Uterus (tissue), 3 donors: ENCODE measurements at regions not wholly inside any gene's neighbourhood (a gene's known extent, or its start where the extent isn't known, plus 50 kb on each side); places are given as distances from the start of the nearest gene placed in this dataset.

Experiments
- DNase-seq, 2 donors: peaks; one replicate each; pipeline ENCODE4 v3.0.0-alpha.2; 2019 to 2020
- H3K27ac ChIP-seq, 2 donors: fragments of 200-600 bp; sonication (generic); 1 replicate in 1 of 2; 2 replicates in 1 of 2; pipeline ENCODE4 v1.5.1; 2016 to 2018
- H3K27me3 ChIP-seq, 2 donors: fragments of 200-600 bp; sonication (generic); one replicate each; pipeline ENCODE4 v1.5.1; 2018 to 2019; ENCODE audit warnings: control low read depth in 1 of 2
- H3K36me3 ChIP-seq, 2 donors: fragments of 200-600 bp; sonication (generic); one replicate each; pipeline ENCODE4 v1.5.1; 2019; ENCODE audit warnings: control low read depth in 1 of 2
- H3K4me1 ChIP-seq, 2 donors: fragments of 200-600 bp; sonication (generic); one replicate each; pipeline ENCODE4 v1.5.1; 2018 to 2019; ENCODE audit warnings: control low read depth in 1 of 2
- H3K4me3 ChIP-seq, 2 donors: fragments of 200-600 bp; sonication (generic); 1 replicate in 1 of 2; 2 replicates in 1 of 2; pipeline ENCODE4 v1.5.1; 2018 to 2019; ENCODE audit warnings: mild to moderate bottlenecking in 1 of 2
- H3K9me3 ChIP-seq, 2 donors: fragments of 200-600 bp; sonication (generic); one replicate each; pipeline ENCODE4 v1.5.1; 2019; ENCODE audit warnings: control low read depth in 1 of 2
- POLR2A ChIP-seq, 2 donors: fragments of 450-650 bp; IDR thresholded peaks; one replicate each; pipeline ENCODE4 v1.6.1; 2016; ENCODE audit warnings: antibody characterized with exemption in 2 of 2, mild to moderate bottlenecking in 1 of 2, moderate library complexity in 1 of 2
- intact Hi-C: fragments of 100-400 bp; cut with DNase I; formaldehyde crosslinking; loops from one replicate; pipeline ENCODE4 v1.15.1; 2023; ENCODE audit warnings: low total_unique reads
- TF ChIP-seq, protein P1 (sequence below), 4 experiments: fragments of 200-600 bp in 2 of 4; fragments of 450-650 bp in 2 of 4; sonication (generic) in 2 of 4; IDR thresholded peaks; one replicate each; pipeline ENCODE4 v1.5.1; 2016 to 2019; ENCODE audit warnings: antibody characterized with exemption in 4 of 4, mild to moderate bottlenecking in 2 of 4, moderate library complexity in 1 of 4
- donor health status: DM: yes; HTN: yes; CAD: no.

GRCh38 chr15:62877276-62877857 is 165.2 kb upstream of the TPM1 start:
- H3K4me1 ChIP-seq = no peaks in the 10 kb centered on the region
- H3K36me3 ChIP-seq = no peaks in the 10 kb centered on the region
- no peaks in the 10 kb centered on the region for H3K27me3 ChIP-seq
- no peaks in the 10 kb centered on the region for H3K9me3 ChIP-seq
- DNase-seq = no peak
- intact Hi-C loops = no loop called here
- no peak for TF ChIP-seq POLR2A (IDR thresholded peaks at IDR 0.05)
- TF ChIP-seq, protein P1, sequence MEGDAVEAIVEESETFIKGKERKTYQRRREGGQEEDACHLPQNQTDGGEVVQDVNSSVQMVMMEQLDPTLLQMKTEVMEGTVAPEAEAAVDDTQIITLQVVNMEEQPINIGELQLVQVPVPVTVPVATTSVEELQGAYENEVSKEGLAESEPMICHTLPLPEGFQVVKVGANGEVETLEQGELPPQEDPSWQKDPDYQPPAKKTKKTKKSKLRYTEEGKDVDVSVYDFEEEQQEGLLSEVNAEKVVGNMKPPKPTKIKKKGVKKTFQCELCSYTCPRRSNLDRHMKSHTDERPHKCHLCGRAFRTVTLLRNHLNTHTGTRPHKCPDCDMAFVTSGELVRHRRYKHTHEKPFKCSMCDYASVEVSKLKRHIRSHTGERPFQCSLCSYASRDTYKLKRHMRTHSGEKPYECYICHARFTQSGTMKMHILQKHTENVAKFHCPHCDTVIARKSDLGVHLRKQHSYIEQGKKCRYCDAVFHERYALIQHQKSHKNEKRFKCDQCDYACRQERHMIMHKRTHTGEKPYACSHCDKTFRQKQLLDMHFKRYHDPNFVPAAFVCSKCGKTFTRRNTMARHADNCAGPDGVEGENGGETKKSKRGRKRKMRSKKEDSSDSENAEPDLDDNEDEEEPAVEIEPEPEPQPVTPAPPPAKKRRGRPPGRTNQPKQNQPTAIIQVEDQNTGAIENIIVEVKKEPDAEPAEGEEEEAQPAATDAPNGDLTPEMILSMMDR (IDR thresholded peaks at IDR 0.05) = no peak
- peak overlapping the region in 1 of 2 donors; percentile 30 for H3K27ac ChIP-seq
- no peak overlapping the region for H3K4me3 ChIP-seq

- no peak for DNase-seq
- no peak overlapping the region for H3K4me3 ChIP-seq
- TF ChIP-seq POLR2A (IDR thresholded peaks at IDR 0.05) = no peak
- TF ChIP-seq, protein P1 (IDR thresholded peaks at IDR 0.05) = no peak
- H3K27me3 ChIP-seq = no peaks in the 10 kb centered on the region
- no peaks in the 10 kb centered on the region for H3K4me1 ChIP-seq
- no peaks in the 10 kb centered on the region for H3K9me3 ChIP-seq
- no peaks in the 10 kb centered on the region for H3K36me3 ChIP-seq
- no peak overlapping the region for H3K27ac ChIP-seq
- intact Hi-C loops = no loop called here
Measured at GRCh38 chr15:62878070-62878469, 164.5 kb upstream of the TPM1 start.

GRCh38 chr15:62879770-62880169 is 162.8 kb upstream of the TPM1 start:
- DNase-seq = no peak
- Histone ChIP-seq H3K27ac (peak overlapping the region; percentile 17 to 55), H3K9me3 (no peaks in the 10 kb centered on the region), H3K4me1 (peaks cover 0 to 6% of the 10 kb centered on the region in 2 donors), H3K4me3 (no peak overlapping the region), H3K36me3 (no peaks in the 10 kb centered on the region), H3K27me3 (no peaks in the 10 kb centered on the region)
- intact Hi-C loops = no loop called here
- TF ChIP-seq POLR2A (IDR thresholded peaks at IDR 0.05) = no peak
- TF ChIP-seq, protein P1 (IDR thresholded peaks at IDR 0.05) = no peak

GRCh38 chr15:62880278-62880677 is 162.3 kb upstream of the TPM1 start:
- Histone ChIP-seq H3K9me3 (no peaks in the 10 kb centered on the region), H3K27ac (peak overlapping the region; percentile 17 to 55), H3K36me3 (no peaks in the 10 kb centered on the region), H3K27me3 (no peaks in the 10 kb centered on the region), H3K4me3 (no peak overlapping the region), H3K4me1 (peaks cover 0 to 9% of the 10 kb centered on the region in 2 donors)
- TF ChIP-seq POLR2A (IDR thresholded peaks at IDR 0.05) = no peak
- TF ChIP-seq, protein P1 (IDR thresholded peaks at IDR 0.05) = no peak
- intact Hi-C loops = no loop called here
- no peak for DNase-seq

DNA sequence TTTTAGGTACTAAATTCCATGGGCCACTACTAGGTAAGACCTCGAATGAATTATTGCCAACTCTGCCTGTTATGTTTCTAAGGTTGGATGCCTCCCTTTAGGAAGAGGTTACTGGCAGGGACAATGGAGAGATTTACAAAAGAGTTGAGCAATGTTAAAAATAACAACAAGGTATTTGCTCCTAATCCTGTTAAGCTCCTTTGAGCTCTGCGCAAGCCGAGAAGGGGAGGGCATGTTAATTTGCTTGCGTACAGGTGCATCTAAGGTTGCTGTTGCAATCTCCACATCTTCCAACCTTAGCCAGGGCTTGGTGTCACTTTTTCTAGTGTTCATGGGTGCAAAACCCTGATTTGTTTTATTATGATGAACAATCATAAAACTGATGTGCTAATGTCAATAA is 161.5 kb upstream of the TPM1 start:
- TF ChIP-seq, protein P1 (IDR thresholded peaks at IDR 0.05) = no peak
- TF ChIP-seq POLR2A (IDR thresholded peaks at IDR 0.05) = no peak
- peaks cover 0 to 9% of the 10 kb centered on the region in 2 donors for H3K4me1 ChIP-seq
- H3K4me3 ChIP-seq = no peak overlapping the region
- no peaks in the 10 kb centered on the region for H3K9me3 ChIP-seq
- H3K27ac ChIP-seq = peak overlapping the region; percentile 38 to 82
- no peaks in the 10 kb centered on the region for H3K27me3 ChIP-seq
- intact Hi-C loops = no loop called here
- H3K36me3 ChIP-seq = no peaks in the 10 kb centered on the region
- DNase-seq = no peak
